ENCODE measurements at regions not wholly inside any gene's neighbourhood (a gene's known extent, or its start where the extent isn't known, plus 50 kb on each side); places are given as distances from the start of the nearest gene placed in this dataset.

DNA sequence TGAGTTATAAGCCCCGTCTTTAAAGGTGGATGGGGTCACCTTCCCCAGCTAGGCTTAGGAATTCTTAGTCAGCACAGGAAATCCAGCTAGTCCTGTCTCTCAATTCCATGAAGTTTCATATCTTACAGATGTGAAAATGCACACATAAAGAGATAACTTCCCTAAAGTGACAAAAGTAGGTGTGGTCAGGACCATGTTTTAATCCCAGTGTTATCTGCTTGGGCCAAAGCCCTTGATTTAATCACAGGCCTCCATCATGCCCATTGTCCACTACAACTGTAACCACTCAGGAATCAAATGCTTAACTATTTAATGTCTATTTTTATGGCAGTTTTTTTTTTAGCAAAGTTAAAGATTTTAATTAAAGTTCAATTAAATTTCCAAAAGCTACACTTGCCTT, 194.4 kb upstream of the BTG1 start:
- BruUV-seq (replicated peaks) = no TSS peak
- no peaks in the 10 kb centered on the region for H4K20me1 ChIP-seq (ENCODE audit: insufficient read depth)
- no peaks in the 10 kb centered on the region for H3K36me3 ChIP-seq (ENCODE audit: control insufficient read depth in 1 of 2, insufficient read depth in 2 of 2, low read length in 2 of 2)
- H3K9me3 ChIP-seq (ENCODE audit: control insufficient read depth in 1 of 2, insufficient read depth in 1 of 2, low read depth in 1 of 2, low read length in 2 of 2) = no peaks in the 10 kb centered on the region
- intact Hi-C loops (cut with micrococcal nuclease) = no loop called here
- H3K9ac ChIP-seq (ENCODE audit: low read length) = no peak overlapping the region
- H3K4me2 ChIP-seq (ENCODE audit: low read length) = no peak overlapping the region
- TF ChIP-seq SIN3A (IDR thresholded peaks at IDR 0.05; ENCODE audit: low read depth) = no peak
- TF ChIP-seq, protein P1, sequence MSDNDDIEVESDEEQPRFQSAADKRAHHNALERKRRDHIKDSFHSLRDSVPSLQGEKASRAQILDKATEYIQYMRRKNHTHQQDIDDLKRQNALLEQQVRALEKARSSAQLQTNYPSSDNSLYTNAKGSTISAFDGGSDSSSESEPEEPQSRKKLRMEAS (IDR thresholded peaks at IDR 0.05) = no peak
- TF ChIP-seq ELF1 (IDR thresholded peaks at IDR 0.05; ENCODE audit: borderline replicate concordance, low read depth) = no peak
- TF ChIP-seq CEBPB (IDR thresholded peaks at IDR 0.05; ENCODE audit: low read depth) = no peak
- TF ChIP-seq ZNF274 (IDR thresholded peaks at IDR 0.05; ENCODE audit: low read depth, low read length) = no peak
- TF ChIP-seq FOSL1 (IDR thresholded peaks at IDR 0.05; ENCODE audit: low read depth) = no peak
- TF ChIP-seq, protein P2, sequence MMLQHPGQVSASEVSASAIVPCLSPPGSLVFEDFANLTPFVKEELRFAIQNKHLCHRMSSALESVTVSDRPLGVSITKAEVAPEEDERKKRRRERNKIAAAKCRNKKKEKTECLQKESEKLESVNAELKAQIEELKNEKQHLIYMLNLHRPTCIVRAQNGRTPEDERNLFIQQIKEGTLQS (IDR thresholded peaks at IDR 0.05) = no peak
- TF ChIP-seq RAD21 (IDR thresholded peaks at IDR 0.05; ENCODE audit: low read depth) = no peak
- no peak for TF ChIP-seq SRF (IDR thresholded peaks at IDR 0.05; ENCODE audit: low read depth)
- TF ChIP-seq CBX3 (IDR thresholded peaks at IDR 0.05; ENCODE audit: low read depth) = no peak
- TF ChIP-seq TCF7L2 (IDR thresholded peaks at IDR 0.05; ENCODE audit: borderline replicate concordance, extremely low read depth, insufficient read depth, insufficient read length) = no peak
- TF ChIP-seq, protein P3, sequence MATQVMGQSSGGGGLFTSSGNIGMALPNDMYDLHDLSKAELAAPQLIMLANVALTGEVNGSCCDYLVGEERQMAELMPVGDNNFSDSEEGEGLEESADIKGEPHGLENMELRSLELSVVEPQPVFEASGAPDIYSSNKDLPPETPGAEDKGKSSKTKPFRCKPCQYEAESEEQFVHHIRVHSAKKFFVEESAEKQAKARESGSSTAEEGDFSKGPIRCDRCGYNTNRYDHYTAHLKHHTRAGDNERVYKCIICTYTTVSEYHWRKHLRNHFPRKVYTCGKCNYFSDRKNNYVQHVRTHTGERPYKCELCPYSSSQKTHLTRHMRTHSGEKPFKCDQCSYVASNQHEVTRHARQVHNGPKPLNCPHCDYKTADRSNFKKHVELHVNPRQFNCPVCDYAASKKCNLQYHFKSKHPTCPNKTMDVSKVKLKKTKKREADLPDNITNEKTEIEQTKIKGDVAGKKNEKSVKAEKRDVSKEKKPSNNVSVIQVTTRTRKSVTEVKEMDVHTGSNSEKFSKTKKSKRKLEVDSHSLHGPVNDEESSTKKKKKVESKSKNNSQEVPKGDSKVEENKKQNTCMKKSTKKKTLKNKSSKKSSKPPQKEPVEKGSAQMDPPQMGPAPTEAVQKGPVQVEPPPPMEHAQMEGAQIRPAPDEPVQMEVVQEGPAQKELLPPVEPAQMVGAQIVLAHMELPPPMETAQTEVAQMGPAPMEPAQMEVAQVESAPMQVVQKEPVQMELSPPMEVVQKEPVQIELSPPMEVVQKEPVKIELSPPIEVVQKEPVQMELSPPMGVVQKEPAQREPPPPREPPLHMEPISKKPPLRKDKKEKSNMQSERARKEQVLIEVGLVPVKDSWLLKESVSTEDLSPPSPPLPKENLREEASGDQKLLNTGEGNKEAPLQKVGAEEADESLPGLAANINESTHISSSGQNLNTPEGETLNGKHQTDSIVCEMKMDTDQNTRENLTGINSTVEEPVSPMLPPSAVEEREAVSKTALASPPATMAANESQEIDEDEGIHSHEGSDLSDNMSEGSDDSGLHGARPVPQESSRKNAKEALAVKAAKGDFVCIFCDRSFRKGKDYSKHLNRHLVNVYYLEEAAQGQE (IDR thresholded peaks at IDR 0.05; ENCODE audit: low read depth) = no peak
- TF ChIP-seq POLR2AphosphoS5 (IDR thresholded peaks at IDR 0.05; ENCODE audit: low read depth, low read length) = no peak
- TF ChIP-seq, protein P4, sequence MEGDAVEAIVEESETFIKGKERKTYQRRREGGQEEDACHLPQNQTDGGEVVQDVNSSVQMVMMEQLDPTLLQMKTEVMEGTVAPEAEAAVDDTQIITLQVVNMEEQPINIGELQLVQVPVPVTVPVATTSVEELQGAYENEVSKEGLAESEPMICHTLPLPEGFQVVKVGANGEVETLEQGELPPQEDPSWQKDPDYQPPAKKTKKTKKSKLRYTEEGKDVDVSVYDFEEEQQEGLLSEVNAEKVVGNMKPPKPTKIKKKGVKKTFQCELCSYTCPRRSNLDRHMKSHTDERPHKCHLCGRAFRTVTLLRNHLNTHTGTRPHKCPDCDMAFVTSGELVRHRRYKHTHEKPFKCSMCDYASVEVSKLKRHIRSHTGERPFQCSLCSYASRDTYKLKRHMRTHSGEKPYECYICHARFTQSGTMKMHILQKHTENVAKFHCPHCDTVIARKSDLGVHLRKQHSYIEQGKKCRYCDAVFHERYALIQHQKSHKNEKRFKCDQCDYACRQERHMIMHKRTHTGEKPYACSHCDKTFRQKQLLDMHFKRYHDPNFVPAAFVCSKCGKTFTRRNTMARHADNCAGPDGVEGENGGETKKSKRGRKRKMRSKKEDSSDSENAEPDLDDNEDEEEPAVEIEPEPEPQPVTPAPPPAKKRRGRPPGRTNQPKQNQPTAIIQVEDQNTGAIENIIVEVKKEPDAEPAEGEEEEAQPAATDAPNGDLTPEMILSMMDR (IDR thresholded peaks at IDR 0.05 in 2 of 3, conservative IDR thresholded peaks at IDR 0.05 in 1 of 3; ENCODE audit: borderline replicate concordance in 1 of 3, insufficient read depth in 1 of 3, low read depth in 2 of 3, low read length in 2 of 3) = no peak
- TF ChIP-seq EZH2phosphoT487 (IDR thresholded peaks at IDR 0.05; ENCODE audit: borderline replicate concordance) = no peak
- DNase-seq (ENCODE audit: low read depth, low spot score) (no peak), ATAC-seq (no peak)
- no peaks in the 10 kb centered on the region for H3K9me2 ChIP-seq (ENCODE audit: insufficient read depth)
- no peak overlapping the region for H3K4me3 ChIP-seq (replicated peaks in 1 of 2; ENCODE audit: low read depth in 1 of 2, low read length in 2 of 2)
- CTCF ChIA-PET = no interaction called here
- H3K79me2 ChIP-seq (ENCODE audit: insufficient read depth, low read length) = no peaks in the 10 kb centered on the region
- no peak overlapping the region for H3K27ac ChIP-seq (ENCODE audit: low read depth, low read length)
- RAD21 ChIA-PET (ENCODE audit: low non-redundant PET in 1 of 2, low total read pairs in 2 of 2, uncharacterized antibody in 2 of 2, unreplicated experiment in 2 of 2) = no interaction called here
- no peak overlapping the region for H2AFZ ChIP-seq (ENCODE audit: low read depth, low read length, poor library complexity, severe bottlenecking)
- H3K27me3 ChIP-seq (ENCODE audit: insufficient read depth, low read length) = no peaks in the 10 kb centered on the region
- no peaks in the 10 kb centered on the region for H3K4me1 ChIP-seq (ENCODE audit: control insufficient read depth in 1 of 2, insufficient read depth in 2 of 2, low read length in 2 of 2)
- POLR2A ChIA-PET = no interaction called here

Data from HCT116 (cell line).